RPMI7951 (cell line): ENCODE measurements at regions not wholly inside any gene's neighbourhood (a gene's known extent, or its start where the extent isn't known, plus 50 kb on each side); places are given as distances from the start of the nearest gene placed in this dataset.
"Not testable (repeated sequence)": the region's sequence is repeated elsewhere in the genome, so short reads cannot be mapped to it uniquely, and the experiment has no call there.

Source experiments
- DNase-seq: peaks from one replicate; pipeline ENCODE4 v3.0.0-alpha.2; 2012; ENCODE audit warnings: low read depth

DNA sequence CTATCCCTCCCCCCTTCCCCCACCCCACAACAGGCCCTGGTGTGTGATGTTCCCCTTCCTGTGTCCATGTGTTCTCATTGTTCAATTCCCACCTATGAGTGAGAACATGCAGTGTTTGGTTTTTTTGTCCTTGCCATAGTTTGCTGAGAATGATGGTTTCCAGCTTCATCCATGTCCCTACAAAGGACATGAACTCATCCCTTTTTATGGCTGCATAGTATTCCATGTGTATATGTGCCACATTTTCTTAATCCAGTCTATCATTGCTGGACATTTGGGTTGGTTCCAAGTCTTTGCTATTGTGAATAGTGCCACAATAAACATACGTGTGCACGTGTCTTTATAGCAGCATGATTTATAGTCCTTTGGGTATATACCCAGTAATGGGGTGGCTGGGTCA lies 52.3 kb upstream of the MAN1A2 start:
- not testable (repeated sequence) for DNase-seq

DNA sequence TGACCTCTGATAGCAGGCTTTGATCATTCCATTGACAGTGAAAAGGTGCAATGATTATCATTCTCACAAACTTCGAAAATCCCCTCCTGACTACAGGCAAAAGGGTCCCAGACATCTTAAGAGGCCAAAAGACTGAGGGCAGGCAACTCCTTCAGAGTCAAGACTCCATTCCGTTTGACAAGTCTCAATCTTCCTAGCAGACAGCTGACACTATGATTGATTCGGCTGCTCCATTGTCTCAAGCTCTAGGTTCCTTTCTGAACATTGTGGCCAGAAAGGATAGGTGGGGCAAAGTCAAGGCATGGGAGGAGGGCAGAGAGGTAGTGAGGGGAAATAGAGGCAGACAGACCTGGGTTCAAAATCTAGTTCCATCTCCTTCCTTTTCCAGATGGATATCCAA lies 53.7 kb upstream of the MAN1A2 start:
- no peak for DNase-seq

DNA sequence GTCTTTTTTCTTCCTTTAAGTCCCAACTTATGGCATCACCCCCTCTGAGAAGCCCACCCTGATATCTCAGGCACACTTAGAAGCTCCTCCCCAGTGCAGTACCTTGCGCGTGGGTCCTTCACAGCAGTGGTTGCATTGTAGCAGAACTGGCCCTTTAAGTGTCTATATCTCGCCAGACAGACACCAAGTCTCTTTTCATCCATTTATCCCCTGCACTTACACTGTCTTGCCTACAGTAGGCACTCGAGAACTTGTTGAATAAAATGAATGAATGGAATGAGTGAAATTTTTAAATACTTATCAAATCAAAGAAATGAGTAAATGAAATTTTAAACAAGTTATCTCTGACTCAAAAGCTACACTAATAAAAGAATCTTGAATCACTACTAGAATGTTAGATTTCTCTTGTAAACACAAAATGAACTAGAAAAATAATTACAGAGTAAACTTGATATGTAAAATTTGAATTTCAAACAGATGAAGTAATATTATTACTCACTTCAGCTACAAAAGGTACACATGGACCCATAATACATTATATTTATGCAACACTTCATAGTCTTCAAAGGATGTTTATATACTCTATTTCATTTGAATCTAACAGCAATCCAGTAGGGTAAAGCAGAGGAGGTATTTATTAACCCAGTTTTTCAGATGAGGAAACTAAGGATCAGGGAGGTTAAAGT lies 54.7 kb upstream of the MAN1A2 start:
- DNase-seq: peak; percentile 56

DNA sequence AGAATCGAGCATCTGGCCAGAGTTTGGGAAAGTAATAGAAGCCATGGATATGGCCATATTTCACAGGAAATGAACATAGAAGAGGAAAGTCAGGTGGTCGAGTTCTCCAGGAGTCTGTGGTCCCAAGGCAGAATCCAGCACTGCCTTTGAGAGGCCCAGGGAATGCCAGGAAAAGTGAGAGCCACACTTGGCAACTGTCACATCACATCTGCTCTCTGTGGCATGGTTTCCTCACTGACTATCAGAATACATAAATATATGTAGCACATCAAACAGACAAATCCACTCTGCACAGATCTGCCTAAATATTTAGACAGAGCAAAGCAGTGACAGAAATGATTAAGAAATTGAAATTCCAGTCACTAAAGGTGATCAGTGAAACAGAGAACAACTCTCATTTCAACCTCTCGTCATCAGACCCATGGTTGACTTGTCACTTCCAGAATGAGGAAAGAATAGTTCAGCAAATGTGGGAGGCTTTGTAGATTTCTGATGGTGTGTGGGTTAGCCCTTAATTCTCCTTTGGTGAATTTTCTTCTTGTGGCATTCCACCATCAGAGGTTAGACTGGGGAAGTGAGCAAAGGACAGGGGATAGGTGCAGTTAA lies 58.8 kb upstream of the MAN1A2 start:
- no peak for DNase-seq

DNA sequence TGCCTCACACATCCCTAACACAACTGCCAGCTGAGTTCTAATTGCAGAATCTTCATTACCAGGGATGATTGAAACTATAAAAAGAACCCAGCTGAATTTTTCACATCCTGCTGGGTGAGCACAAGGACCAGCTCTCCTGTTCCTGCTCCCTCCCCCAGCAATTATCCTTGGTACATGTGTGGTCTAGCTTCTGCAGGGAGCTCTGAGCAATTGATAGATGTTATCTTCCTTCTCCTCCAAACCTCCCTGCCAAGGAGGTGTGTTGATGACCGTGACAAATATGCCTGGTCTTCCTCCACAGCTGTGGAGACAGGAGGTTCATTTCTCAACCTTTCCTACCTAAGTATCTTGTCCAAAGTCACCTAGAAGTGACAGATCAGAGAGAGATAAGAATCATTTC lies 65.3 kb upstream of the MAN1A2 start:
- peak; percentile 13 for DNase-seq

DNA sequence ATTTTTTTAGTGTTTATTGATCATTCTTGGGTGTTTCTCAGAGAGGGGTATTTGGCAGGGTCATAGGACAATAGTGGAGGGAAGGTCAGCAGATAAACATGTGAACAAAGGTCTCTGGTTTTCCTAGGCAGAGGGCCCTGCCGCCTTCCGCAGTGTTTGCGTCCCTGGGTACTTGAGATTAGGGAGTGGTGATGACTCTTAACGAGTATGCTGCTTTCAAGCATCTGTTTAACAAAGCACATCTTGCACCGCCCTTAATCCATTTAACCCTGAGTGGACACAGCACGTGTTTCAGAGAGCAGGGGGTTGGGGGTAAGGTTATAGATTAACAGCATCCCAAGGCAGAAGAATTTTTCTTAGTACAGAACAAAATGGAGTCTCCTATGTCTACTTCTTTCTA lies 67.1 kb upstream of the MAN1A2 start:
- DNase-seq: not testable (repeated sequence)

DNA sequence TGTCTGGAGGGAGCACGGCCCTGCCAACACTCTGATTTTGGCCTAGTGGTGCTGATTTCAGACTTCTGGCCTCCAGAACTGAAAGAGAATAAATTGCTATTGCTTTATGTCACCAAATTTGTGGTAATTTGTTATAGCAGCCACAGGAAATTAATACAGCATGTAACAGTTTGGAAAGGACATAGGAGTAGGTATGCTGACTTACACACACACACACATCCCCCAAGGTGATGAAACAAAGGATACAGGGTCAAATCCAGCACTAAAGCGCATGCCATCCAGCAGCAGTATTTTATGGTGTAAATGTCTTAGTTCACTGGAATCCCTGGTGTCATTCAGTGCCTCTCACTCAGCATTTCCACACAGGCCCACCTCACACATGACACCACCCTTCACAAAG lies 72.2 kb upstream of the MAN1A2 start:
- DNase-seq: no peak

DNA sequence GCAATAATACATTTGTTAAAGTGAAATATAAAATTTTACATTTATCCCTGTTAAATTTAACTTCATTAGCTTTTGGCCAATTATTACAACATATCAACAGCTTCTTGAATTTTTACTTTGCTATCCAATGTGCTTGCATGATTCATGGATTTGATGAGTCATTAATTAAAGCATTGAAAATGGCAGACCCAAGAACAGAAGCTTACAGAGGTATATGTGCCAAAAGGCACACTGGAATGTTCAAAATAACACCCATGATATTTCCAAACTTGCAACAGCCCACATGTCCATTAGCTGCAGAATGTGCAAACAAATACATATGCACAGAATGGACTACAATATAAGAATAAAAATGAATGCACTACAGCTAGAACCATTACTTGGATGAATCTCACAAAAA lies 76.4 kb upstream of the MAN1A2 start:
- DNase-seq: peak; percentile 33

DNA sequence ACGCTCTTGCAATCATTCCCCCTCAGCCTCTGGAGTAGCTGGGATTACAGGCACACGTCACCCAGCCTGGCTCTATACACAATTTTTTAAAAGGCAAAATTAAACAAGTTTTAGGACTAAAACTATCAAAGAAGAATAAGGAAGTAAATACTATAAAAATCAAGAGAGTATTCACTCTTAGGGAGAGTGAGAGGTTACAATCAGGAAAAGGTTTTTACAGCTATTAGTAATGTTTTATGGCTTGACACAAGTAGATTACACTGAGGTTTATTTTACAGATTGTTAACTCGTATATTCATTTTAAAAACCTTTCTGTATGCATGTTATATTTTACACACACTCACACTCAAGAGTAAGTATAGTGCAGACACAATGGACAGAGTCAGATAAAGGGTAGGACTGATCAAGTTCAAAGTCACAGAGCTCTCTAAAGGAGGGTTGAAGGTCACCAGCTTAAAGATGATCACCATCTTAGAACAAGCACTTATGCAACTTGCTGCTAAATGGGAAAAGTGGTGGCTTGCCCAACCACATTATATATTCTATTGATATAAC lies 77.9 kb upstream of the MAN1A2 start:
- no peak for DNase-seq

DNA sequence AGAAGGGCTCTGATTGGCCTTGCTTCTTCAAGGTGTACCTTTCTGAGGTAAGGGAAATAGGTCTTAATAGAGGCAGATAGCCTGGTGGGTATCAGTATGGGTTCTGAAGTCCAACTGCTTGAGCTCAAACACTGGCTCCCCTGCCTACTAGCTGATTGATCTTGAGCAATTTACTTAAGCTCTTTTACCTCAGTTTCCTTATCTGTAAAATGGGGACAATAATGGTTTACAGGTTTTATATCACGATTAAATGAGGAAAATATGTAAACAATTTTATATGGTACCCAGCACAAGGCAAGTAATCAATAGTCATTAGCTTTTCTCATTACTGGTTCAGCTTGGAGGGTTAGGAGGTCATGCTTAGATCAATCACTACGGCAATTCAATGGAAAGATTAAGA lies 75.8 kb upstream of the VTCN1 start:
- no peak for DNase-seq

DNA sequence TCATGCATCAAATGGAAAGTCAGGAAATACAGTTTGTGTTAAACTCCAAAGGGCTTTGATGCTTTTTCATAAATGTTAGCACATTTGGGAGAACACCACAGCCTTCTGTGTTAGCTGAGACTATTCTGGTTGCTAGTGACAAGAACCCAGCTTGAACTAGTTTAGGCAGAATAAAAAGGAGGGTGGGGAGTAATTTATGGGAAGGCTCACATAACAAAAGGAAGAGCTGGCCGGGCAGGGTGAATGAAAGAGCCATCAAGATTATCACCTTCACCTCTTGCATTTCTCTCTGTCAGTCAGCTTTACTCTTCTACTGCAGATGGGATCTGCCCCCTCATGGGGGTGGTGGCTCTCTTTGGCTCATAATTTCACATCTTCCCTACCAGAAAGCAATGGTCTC lies 75.4 kb upstream of the VTCN1 start:
- DNase-seq: no peak

DNA sequence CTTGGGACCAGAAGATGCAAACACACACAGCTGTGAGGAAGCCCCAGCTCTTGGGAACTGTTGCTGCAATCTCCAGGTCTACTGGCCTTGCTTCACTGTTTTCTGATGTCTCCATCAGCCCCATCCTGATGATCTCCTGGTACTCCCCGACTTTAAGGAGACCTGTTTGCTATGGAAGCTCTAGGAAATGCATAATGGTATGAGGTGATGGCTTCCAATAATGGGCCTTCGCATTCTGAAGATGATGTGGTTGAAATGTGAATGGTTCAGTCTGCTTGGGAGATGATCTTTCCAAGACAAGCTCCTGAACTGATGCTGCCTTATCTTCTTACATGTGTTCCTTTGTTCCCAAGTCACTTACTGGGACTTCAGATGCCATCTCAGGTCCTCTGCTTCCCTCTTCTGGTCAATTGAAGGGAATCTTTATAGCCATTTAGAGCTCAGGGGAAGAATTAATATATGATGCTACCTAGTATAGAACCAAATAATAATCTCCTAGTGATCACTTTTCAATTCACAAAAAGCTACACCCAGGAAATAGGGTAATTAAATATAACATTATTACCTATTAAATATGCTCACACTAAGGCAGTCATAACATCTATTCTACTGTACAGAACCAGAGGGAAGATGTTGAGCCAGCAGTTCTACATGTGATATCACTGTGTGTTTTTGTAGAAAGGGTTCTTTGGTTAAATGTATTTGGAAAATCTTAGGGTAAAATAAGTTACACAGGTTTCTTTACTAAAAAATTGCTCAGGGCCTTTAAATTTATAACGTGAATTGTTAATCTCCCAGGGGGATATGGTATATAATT lies 73.9 kb upstream of the VTCN1 start:
- DNase-seq: peak; percentile 63

DNA sequence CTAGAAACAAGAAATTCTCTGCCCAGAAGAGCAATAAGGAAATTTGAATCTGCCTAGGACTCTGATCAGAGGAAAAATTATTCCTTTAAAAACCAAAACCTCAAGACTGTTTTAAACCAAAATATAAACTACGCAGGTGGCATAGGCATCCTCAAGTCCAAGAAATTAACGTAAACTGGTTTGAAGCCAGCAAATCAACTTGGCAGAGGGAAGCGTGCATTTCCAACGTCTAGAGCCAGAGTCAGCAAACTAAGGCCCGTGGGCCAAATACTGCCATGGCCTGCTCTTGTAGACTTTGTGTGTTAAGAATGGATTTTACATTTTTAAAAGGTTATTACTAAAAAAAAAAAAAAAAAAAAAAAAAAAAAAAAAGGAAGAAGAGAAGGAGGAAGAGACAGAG lies 67.8 kb upstream of the VTCN1 start:
- DNase-seq: no peak

DNA sequence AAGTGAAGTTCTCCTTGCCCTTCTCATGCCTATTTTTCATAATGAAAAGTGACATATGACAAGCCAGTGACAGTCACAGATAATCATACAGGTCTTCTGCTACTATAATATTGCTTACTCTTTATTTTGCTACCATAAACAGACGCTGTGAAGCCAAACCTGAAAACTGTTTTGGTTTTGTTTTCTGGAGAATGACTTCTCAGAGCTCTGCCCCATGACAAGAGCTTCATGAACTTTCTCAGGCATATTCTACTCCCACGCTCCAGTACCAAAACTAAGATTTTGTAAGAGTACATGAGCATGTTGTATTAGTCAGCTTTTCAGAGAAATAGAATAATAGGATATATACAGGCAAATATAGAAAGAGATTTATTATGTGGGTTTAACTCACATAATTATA lies 64.3 kb upstream of the VTCN1 start:
- DNase-seq: no peak

DNA sequence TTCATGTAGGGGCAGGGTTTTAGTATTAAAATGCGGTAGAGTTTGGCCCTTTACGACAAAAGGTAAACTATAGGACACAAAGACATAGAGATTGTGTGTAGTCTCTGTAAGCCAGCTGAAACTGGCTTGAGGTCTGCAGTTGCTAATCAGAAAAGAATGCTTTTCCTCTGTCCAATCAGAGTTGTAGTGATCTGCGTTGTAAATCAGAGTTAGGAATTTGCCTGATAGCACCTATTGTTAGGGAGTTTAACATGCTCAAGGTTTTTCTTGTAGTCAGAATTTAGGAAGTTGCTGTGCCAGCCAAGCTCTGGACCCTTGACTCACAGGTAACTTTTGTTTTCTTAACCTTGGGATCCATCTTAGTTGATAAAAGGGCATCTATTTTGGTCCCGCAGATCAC lies 61.2 kb upstream of the VTCN1 start:
- DNase-seq: no peak

DNA sequence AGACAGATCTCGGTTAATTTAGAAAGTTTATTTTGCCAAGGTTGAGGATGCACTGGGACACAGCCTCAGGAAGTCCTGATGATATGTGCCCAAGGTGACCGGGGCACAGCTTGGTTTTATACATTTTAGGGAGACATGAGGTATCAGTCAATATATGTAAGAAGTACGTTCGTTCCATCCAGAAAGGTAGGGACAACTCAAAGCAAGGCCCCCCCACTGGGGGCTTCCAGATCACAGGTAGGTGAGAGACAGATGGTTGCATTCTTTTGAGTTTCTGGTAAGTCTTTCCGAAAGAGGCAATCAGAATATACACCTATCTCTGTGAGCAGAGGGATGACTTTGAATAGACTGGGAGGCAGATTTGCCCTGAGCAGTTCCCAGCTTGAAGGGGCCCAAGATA lies 60.4 kb upstream of the VTCN1 start:
- no peak for DNase-seq

DNA sequence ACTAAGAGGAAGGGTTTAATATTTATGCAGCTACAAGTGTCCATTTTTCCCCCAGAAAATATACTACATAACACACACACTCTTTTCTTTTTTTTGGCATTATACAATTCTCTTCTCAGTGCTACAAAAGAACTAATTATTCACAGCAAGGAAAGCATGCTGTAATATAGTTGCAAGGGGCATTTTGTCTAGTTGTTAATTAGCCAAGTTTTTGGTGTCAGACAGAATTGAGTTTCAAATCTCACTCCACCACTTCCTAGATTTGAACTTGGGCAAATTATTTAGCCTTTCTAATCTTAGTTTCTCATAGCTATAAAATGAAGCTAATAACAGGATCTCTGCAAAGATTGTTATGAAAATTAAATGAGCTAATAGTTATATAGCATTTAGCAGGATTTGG lies 60.0 kb upstream of the VTCN1 start:
- DNase-seq: no peak

DNA sequence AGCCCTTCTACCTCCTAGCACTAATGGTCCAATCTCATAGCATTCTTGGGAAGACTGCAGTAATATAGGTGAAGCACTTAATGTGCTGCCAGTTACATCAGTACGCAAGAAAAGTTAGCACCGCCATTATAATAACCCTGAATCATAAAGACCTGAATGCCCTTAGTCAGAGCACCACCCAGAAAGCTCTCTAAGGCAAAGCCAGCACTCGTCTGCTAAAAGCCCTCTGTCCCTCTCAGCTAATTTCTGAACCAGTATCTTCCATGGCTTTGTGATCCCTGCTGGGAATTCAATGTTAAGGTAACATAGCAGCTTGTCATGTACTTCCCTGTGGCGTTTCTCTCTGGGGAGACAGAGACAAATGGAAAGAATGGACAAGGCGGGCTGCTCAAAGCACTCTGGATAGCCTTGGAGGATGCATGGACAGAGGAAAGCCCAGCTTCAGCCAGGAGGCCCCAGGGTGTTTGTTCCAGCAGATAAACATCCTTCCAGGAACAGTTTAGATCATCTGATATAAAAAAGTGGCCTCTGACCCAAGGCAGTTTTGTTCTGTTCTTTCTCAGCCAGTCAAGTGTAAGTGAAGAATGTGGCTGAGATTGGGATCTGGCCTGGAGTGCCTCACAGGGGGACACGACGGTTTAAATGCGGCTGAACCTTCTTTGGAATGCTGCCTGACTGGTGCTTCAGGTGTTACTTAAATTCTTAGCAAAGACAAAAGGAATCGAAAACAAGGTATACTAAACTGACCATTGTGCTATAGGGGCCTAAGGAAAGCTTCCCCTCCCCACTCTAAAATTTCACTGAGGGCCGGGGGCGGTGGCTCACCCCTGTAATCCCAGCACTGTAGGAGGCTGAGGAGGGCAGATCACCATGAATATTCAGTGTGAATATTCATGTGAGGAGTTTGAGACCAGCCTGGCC lies 58.1 kb upstream of the VTCN1 start:
- DNase-seq: peak; percentile 13

DNA sequence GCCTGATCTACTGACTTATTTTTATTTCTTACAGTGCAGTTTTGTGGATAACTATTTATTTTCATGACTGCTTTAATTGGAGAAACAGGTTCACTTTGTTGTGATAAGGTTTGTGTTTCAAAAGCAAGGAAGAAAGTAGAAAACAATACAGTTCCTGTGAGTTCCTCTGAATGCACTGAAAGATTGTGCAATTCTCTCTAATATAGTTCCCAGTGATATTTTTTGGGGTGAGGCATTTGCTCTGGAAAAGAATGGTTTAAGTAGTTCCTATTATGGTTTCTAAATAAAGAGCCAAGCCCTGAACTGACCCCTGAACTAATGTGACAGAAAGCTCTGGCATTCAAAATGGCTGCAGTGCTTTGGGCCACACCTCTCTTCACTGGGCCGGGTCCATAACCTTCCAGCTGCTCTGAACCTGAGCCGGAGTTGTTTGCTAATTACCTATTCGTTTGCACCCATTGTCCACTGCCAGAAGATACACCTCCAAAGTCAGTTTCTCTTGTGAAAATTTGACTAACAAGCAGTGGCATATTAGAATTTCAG lies 56.6 kb upstream of the VTCN1 start:
- DNase-seq: no peak

DNA sequence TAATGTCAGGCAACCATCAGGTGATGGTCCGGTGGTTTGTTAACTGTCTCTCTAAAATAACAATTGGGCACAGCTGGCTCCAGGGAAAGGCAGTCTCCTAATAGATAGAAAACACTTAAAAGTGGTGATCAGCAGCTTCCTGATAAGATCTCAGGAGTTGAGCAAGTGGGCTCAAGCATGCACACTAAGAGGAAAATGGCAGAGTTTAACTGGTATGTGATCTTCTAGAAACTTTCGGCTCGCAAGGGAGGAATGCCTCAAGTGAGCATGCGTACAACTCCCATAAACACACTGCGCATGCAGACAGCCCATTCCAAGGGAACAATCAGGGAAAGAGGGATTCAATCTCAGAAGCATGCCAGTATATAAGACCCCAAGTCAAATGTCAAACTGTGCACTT lies 52.2 kb upstream of the VTCN1 start:
- no peak for DNase-seq

DNA sequence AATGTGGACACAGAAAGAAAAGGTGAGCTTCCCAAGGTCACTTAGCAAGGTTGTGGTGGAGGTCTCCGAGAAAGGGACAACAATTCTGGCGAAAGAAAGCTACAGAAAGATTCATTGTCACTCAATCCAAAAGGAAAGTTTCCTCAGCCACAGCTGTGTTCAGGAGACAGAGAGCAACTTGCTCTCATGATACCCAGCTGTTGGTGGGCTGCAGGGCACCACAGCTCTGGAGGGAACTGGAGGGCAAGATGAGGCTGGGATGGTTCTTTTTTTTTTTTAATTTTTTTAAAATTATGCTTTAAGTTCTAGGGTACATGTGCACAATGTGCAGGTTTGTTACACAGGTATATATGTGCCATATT lies 50.7 kb upstream of the VTCN1 start:
- DNase-seq: no peak
